HT1080 (cell line): ENCODE measurements at regions not wholly inside any gene's neighbourhood (a gene's known extent, or its start where the extent isn't known, plus 50 kb on each side); places are given as distances from the start of the nearest gene placed in this dataset.

Experiments
- DNase-seq: peaks from one replicate; pipeline ENCODE4 v3.0.0-alpha.2; 2015; ENCODE audit warnings: low read depth

DNA sequence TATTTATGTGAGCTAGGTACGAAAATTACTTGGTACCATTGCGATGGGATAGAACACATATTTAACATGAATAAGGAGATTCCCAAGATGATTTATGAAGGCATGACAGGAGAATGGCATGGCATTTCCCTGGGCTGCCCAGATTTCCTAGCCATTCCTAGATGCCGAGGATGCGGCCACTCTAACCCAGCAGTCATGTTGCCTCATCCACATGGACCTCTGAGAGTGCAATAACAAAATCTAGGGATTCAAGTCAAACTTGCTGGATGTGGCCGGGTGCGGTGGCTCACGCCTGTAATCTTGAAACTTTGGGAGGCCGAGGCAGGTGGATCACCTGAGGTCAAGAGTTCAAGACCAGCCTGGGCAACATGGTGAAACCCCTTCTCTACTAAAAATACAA, 110.8 kb upstream of the ARL4C start:
- no peak for DNase-seq

- no peak for DNase-seq
Measured at GRCh38 chr2:234606896-234607295, 110.0 kb upstream of the ARL4C start.

GRCh38 chr2:234603619-234604018, 106.7 kb upstream of the ARL4C start:
- no peak for DNase-seq

DNA sequence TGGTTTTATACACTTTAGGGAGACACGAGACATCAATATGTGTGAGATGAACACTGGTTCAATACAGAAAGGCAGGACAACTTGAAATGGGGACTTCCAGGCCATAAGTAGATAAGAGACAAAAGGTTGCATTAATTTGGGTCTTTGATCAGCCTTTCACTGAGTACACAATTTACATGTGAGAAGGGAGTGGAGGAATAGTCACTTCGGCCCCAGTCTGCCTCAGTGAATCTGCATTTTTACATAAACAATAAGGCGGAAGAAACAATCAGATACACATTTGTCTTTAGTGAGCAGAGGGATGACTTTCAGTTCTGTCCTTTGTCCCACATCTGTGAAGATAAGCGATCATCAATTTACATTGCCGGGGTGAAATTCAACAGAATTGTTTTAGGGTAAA, 104.3 kb upstream of the ARL4C start:
- no peak for DNase-seq

DNA sequence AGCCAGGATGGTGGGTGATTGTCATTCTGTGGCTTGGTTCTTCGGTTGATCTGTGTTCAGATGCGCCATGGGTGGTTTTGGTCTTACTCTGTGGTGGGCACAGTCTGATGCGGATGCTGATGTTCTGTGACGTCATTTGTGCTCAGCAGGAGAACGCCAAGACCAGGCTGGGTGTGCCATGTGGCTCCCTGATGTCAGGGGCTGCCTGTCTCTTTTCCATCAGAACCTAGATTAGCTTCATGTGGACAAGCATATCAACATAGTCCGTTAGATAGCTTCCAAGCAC, 100.6 kb upstream of the ARL4C start:
- DNase-seq: no peak

- DNase-seq: no peak
Measured at GRCh38 chr2:234596696-234597575, 100.1 kb upstream of the ARL4C start.

- DNase-seq: peak; percentile 26
Measured at GRCh38 chr2:234595829-234596228, 98.9 kb upstream of the ARL4C start.

- DNase-seq: no peak
Measured at GRCh38 chr2:234594715-234595114, 97.8 kb upstream of the ARL4C start.

DNA sequence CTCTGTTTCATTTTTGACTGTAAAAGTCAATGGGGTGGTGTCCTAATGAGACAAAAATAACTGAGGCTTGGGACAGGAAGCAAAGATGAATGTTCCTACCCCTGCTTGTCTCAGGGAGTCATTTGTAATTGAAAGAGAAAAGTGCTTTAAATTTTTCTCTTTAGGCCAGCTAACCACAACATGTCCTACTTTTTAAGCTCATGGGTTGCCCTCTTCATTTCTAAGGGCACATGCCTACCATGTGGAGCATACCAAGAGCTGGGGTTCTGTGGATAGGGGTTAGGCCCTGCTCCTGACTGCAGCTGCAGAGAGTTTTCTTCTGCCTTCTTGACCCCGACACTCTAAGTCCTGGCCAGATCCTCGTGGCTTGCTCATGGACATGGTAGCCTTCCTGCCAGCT, 96.8 kb upstream of the ARL4C start:
- DNase-seq: no peak

- no peak for DNase-seq
Measured at GRCh38 chr2:234592541-234592940, 95.7 kb upstream of the ARL4C start.

DNA sequence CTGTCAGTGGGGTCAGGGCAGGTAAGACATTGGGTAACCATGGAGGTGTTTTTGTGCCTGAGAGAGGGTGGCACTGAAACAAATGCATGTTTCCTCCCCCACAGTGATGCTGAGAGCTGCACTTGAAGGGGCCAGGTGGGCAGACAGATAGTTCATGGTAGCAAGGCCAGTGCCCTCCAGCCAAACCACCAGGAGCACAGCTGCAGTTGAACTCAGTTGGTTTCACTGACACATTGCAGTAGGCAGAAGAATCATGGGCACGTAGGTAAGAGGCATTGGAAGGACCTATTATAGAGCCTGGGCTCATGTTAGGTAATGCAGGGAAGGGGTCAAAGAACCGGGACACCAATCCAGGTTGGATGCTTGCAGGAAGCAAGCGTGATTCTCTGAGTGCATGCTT, 93.2 kb upstream of the ARL4C start:
- no peak for DNase-seq

DNA sequence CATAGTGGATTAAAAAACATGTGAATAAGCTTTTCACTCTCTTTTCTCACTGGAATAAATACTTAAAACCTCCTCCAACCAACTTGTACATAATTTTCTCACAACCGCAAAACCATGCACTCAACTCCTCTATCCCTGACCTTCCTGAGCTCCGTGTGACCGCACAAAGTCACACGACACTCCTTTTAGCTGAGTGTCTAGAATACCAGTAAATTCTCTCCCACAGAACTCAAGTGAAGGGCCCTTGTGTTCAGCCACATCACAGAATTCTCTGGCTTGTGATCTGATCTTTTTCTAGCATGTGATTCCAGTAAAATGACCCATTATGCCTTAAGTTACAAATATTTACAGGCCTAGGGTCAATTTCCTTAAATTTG, 91.2 kb upstream of the ARL4C start:
- no peak for DNase-seq

- no peak for DNase-seq
Measured at GRCh38 chr2:234587341-234588053, 90.6 kb upstream of the ARL4C start.

- no peak for DNase-seq
Measured at GRCh38 chr2:234583331-234583730, 86.5 kb upstream of the ARL4C start.

DNA sequence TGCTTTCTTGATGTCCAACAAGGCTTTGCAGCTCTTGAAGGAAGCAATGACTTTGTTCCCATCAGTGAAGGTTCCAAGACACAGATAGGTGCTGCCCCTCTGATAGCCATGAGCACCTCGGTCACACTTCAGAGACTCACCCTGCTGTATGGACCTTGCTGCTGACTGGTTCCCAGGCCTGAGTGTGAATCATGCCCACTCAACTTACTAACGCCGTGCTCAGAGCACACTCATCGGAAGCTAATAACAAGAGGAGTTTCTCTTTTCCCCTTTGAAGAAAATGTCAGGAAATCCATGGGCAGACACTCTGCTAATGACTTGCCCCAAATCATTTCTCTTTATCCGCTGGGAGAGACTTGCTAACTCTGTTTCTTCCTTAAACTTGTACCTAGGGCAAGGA, 83.8 kb upstream of the ARL4C start:
- DNase-seq: no peak

GRCh38 chr2:234579231-234579962, 82.5 kb upstream of the ARL4C start:
- DNase-seq: peak; percentile 27

DNA sequence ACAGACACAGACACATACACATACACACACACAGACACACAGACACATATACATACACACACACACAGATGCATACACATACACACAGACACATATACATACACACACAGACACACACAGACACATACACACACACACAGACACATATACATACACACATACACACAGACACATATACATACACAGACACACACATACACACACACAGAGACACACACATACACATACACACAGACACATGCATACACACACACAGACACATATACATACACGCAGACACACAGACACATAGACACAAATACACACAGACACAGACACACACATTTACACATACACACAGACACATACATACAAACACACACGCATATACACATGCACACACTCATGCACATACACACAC, 81.5 kb upstream of the ARL4C start:
- no peak for DNase-seq

DNA sequence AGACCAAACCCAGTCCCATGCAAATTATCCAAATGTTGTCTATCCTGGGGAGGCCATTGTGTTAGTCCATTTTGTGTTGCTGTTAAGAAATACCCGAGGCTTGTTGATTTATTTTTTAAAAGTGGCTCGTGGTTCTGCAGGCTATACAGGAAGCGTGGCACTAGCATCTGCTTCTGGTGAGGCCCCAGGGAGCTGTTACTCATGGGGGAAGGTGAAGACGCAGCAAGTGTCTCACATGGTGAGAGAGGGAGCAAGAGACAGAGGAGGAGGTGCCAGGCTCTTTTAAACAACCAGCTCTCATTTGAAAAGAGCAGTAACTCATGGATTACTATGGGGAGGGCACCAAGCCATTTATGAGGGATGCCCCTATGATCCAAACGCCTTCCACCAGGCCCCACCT, 80.3 kb upstream of the ARL4C start:
- no peak for DNase-seq

DNA sequence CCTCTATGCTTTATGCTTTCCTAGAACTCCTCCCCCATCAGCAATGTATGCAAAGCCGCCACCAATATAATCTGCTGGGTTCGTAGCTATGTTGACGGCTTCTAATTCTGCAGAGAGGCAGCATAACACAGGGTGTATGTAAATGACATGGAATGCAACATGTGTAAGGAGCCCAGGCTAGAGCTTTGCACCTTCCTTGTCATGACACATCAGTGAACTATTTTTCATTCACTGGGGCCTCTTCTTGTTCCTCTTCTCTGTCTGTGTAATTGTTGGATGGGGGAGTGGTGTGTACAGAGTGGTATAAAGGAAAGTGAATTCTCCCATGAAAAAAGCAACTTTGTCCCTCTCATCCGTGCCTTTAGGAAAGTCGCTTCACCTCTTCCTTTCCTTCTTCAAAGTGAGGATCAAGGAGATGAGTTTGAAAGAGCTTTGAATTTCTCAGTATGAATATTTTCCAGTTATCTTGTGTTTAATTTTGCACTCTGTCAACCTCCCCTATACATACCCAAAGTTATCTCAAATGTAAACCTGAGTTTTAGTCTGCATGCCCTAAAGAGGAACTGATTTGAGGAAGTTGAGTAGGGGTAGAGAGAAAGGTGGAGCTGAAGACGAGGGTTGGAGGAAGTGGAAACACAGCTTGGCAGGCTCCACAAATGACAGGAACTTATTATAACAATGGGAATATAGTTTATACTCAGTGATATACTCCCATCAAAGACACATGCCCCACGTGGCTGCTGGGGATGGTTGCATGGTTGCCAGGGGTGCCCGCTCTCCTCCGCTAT, 74.9 kb upstream of the ARL4C start:
- DNase-seq: no peak

GRCh38 chr2:234570476-234570875, 73.6 kb upstream of the ARL4C start:
- no peak for DNase-seq

DNA sequence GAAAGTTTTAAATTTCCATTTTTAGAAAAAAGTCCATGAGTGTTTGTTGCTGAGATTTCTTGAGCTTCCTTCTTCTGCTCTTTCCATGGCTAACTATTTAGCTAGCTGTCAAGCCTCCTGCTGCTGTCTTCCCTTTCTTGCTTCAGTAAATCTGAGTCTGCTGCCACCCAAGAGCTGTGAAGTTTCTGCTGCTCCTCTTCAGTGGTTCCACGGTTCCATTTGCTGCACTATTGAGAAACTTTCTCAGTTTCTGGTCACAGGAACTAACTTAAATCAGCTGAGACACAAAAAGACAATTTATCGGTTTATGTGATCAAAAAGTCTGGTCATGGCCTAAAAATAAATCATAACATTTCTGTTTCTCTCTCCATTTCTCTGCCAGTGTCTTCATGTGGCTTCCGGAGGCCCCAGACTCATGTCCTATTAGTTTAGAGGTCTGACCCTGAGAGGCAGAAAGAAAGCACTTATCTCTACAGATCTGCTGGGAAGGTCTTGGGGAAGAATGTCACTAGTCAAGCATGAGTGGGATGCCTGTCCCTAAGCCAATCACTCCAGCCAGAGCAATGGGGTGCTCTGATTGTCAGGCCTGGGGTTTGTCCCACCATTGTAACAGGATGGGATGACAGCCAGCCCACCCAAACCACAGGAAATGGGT, 73.0 kb upstream of the ARL4C start:
- no peak for DNase-seq
